ENCODE measurements at regions not wholly inside any gene's neighbourhood (a gene's known extent, or its start where the extent isn't known, plus 50 kb on each side); places are given as distances from the start of the nearest gene placed in this dataset.

GRCh38 chr13:99448546-99448945 is 52.7 kb upstream of the TM9SF2 start:
- DNase-seq (ENCODE audit: low read depth): no peak
- no peak for TF ChIP-seq CTCF (IDR thresholded peaks at IDR 0.05; ENCODE audit: insufficient read depth, low read length, poor library complexity, severe bottlenecking)
- no peaks in the 10 kb centered on the region for H3K27me3 ChIP-seq (ENCODE audit: control insufficient read depth, insufficient read depth, low read length)
- no peaks in the 10 kb centered on the region for H3K36me3 ChIP-seq (ENCODE audit: control insufficient read depth, insufficient read depth, low read length)
- H3K4me3 ChIP-seq (ENCODE audit: low read depth, low read length): no peak overlapping the region

DNA sequence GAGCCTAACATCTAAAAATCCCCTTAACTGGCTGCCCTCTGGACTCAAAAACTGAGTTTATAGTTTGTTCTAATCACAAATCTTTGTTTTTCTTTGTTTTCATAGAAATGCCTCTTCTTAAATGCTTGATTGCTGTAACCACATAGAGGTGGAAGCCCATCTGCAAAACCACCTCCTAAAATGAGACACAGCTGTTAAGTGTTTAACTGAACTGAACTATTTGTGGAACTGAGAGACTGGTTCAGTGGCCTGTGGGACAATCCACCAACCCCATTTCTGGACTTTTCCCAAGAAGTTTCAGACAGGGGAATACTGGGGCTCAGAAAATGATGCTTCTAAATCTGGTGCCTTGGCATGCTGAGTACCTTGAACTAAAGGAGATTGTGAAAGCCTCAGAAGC is 50.9 kb upstream of the TM9SF2 start:
- DNase-seq (ENCODE audit: low read depth): no peak
- Histone ChIP-seq H3K4me3 (ENCODE audit: low read depth, low read length) (no peak overlapping the region), H3K36me3 (ENCODE audit: control insufficient read depth, insufficient read depth, low read length) (no peaks in the 10 kb centered on the region), H3K27me3 (ENCODE audit: control insufficient read depth, insufficient read depth, low read length) (no peaks in the 10 kb centered on the region)
- no peak for TF ChIP-seq CTCF (IDR thresholded peaks at IDR 0.05; ENCODE audit: insufficient read depth, low read length, poor library complexity, severe bottlenecking)
